ENCODE measurements at regions not wholly inside any gene's neighbourhood (a gene's known extent, or its start where the extent isn't known, plus 50 kb on each side); places are given as distances from the start of the nearest gene placed in this dataset.

DNA sequence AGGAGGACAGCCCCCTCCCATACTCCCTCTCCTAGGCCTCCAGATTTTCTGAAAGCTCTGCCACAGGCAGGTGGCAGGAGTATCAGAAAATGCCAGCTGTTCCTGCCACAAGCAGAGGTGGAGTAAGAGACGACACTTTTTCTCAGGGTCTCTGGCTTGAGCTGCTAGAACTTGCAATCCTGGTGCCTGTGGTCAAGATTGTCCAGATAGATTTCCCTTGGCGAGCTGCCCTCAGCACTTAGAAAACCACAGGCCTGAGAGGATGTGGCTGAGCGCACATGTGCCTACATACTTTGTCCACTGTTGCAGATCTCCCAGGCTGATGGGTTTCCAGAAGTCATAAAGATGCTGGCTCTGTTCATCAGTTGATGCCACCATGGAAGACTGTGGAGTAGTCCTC, 65.7 kb upstream of the NAV2 start:
- TF ChIP-seq EP300 (IDR thresholded peaks at IDR 0.05; ENCODE audit: low read depth) (no peak), CTCF (IDR thresholded peaks at IDR 0.05) (no peak), POLR2A (IDR thresholded peaks at IDR 0.05) (no peak), POLR2AphosphoS5 (IDR thresholded peaks at IDR 0.05) (no peak)

Measured in transverse colon (tissue), 4 donors.